ENCODE measurements at regions not wholly inside any gene's neighbourhood (a gene's known extent, or its start where the extent isn't known, plus 50 kb on each side); places are given as distances from the start of the nearest gene placed in this dataset.

DNA sequence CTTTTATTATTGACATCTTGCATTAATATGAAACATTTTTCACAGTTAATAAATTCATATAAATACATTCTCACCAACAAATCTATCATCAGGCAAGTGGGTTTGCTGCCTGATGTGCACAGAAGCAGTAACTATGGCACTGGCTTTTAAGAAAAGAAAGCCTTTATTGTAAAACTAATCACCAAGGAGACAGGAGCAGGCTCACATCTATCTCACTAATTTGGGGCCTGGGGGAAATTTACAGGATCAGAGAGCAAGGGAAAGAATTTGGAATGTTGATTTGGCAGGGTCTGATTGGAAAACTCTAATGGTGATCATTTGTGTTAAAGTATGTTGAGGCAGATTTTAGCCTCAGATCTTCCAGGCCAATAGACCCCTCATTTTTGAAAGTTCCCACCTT lies 605.7 kb downstream of the POM121L12 start:
- H3K79me2 ChIP-seq (ENCODE audit: control insufficient read depth in 1 of 2, insufficient read depth in 2 of 2, low read length in 2 of 2), result no peaks in the 10 kb centered on the region
- no peak overlapping the region for H2BK120ac ChIP-seq (replicated peaks; ENCODE audit: low read depth, low read length)
- FAIRE-seq (no peak), DNase-seq (ENCODE audit: low read depth in 1 of 2, low spot score in 2 of 2) (no peak)
- no peak overlapping the region for H4K91ac ChIP-seq (replicated peaks; ENCODE audit: insufficient read length, low read length)
- peaks cover 0 to 3% of the 10 kb centered on the region in 2 experiments; a peak in 1 of 4 replicates for H3K9me3 ChIP-seq (ENCODE audit: insufficient read depth in 2 of 2, low read depth in 1 of 2, low read length in 1 of 2)
- no peak overlapping the region for H3K14ac ChIP-seq (ENCODE audit: insufficient read length)
- no peak overlapping the region for H3K4me3 ChIP-seq (ENCODE audit: extremely low read depth in 1 of 4, insufficient read depth in 2 of 4, low read depth in 3 of 4, low read length in 4 of 4)
- H2AK5ac ChIP-seq (ENCODE audit: low read depth, low read length), result no peak overlapping the region
- H2BK12ac ChIP-seq (ENCODE audit: low read depth, low read length), result no peak overlapping the region
- H3K4me1 ChIP-seq (replicated peaks in 1 of 4; ENCODE audit: control insufficient read depth in 3 of 4, insufficient read depth in 4 of 4, low read length in 3 of 4), result peaks cover 0 to 8% (median 4%) of the 10 kb centered on the region in 4 experiments; a peak in 3 of 7 replicates
- H3K23me2 ChIP-seq (ENCODE audit: low read depth, low read length), result no peaks in the 10 kb centered on the region
- no peak overlapping the region for H3K56ac ChIP-seq (replicated peaks; ENCODE audit: insufficient read length, low read depth, low read length)
- no peak overlapping the region for H3K18ac ChIP-seq (ENCODE audit: extremely low read depth, low read length)
- H2AFZ ChIP-seq (ENCODE audit: low read length), result no peak overlapping the region
- H3K27ac ChIP-seq (ENCODE audit: low read depth, low read length), result no peak overlapping the region
- no peak overlapping the region for H3K9ac ChIP-seq (replicated peaks in 1 of 4; ENCODE audit: extremely low read depth in 1 of 4, low read depth in 3 of 4, low read length in 3 of 4)
- H2BK15ac ChIP-seq (ENCODE audit: low read length), result no peak overlapping the region
- H4K8ac ChIP-seq (ENCODE audit: extremely low read depth, insufficient read depth, low read length), result no peak overlapping the region
- H3K79me1 ChIP-seq (ENCODE audit: low read depth, low read length), result no peaks in the 10 kb centered on the region
- no peaks in the 10 kb centered on the region for H3K27me3 ChIP-seq (replicated peaks in 1 of 4; ENCODE audit: control insufficient read depth in 3 of 4, extremely low read depth in 1 of 4, insufficient read depth in 3 of 4, low read length in 3 of 4)
- no peak for TF ChIP-seq TAF7 (optimal IDR thresholded peaks at IDR 0.05; ENCODE audit: borderline replicate concordance, low read depth, low read length)
- H3K36me3 ChIP-seq (ENCODE audit: control insufficient read depth in 2 of 4, insufficient read depth in 4 of 4, low read length in 3 of 4), result no peaks in the 10 kb centered on the region
- no peak overlapping the region for H2BK5ac ChIP-seq (ENCODE audit: low read depth, low read length)
- H4K5ac ChIP-seq (ENCODE audit: insufficient read length, low read depth, low read length), result no peak overlapping the region
- H3K4me2 ChIP-seq (ENCODE audit: insufficient read depth in 1 of 2, low read depth in 2 of 2, low read length in 2 of 2), result no peak overlapping the region
- H3K4ac ChIP-seq (replicated peaks; ENCODE audit: insufficient read length, low read depth, low read length), result no peak overlapping the region
- no peak overlapping the region for H2BK20ac ChIP-seq (ENCODE audit: low read length)
- POLR2A ChIA-PET (ENCODE audit: partially characterized antibody), result no interaction called here
- CTCF ChIA-PET (ENCODE audit: partially characterized antibody), result interaction anchor here (0.6 kb wide), 1 partner anchor 704 kb away, joined by 3 read pairs; no protein-coding TSS in a partner anchor
- H4K20me1 ChIP-seq (replicated peaks in 1 of 2; ENCODE audit: control insufficient read depth in 1 of 2, insufficient read depth in 2 of 2, low read length in 2 of 2), result no peaks in the 10 kb centered on the region
- H3K23ac ChIP-seq (ENCODE audit: insufficient read length), result no peak overlapping the region

Measured in H1 (cell line).